GM18907 (cell line): ENCODE measurements at regions not wholly inside any gene's neighbourhood (a gene's known extent, or its start where the extent isn't known, plus 50 kb on each side); places are given as distances from the start of the nearest gene placed in this dataset.
"Not testable (repeated sequence)": the region's sequence is repeated elsewhere in the genome, so short reads cannot be mapped to it uniquely, and the experiment has no call there.

ENCODE experiments used
- ATAC-seq: cut with Tn5 transposase; IDR thresholded peaks from one replicate; pipeline ENCODE4 v1.9.1; 2021; ENCODE audit warnings: mild to moderate bottlenecking, moderate library complexity; ENCODE audit not compliant: unreplicated experiment

DNA sequence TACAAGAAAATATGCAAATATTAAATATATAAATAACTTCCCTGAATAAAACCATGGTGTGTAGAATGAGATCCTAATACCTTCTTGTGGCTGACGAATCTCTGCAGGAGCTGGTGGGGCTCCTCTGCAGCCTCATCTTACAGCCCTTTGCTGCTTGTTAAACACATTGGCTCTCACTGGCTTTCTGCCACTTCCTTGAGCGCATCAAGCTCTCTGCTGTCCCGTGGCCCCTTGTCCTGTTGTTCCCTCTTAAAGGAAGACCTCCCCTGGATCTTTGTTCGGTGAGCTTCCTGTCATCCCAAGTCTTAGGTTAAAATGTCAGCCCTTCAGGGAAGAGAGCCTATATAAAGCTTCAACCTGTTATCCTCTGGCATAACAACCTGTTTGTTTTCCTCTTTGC is 519.6 kb downstream of the DOK5 start:
- ATAC-seq: no peak

DNA sequence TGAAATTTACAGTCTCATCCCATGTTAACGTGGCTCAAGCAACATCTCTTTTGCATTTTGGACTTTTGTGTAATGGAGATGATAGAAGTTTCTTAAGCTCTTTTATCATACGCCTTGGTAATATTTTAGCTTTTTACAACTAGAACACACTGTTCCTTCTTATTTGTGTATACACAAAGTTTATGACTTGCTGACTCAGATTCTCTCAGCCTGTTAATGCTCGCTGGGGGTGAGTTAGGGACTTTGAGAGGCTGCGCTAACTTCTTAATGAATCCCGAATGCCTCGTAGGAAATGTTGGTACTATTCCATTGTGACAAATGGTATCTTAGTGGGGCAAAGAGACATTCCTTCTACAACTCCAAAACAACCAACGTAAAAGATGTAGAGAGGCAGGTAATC is 509.7 kb downstream of the DOK5 start:
- no peak for ATAC-seq

DNA sequence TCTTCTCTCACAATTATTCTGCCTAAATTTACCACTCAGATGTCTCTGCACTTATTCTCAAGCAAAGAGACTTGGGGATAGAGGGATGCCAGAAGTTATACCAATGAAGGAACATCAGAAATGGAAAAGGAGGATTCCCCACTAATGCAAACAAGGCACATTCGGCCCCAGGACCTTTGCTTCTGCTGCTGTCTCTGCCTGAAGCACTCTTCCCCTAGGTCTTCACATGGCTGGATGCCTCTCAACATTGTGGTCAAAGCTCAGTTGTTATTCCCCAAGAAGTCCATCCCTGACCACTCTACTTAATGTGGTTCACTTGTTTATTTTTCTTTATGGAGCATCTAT is 508.7 kb downstream of the DOK5 start:
- no peak for ATAC-seq

DNA sequence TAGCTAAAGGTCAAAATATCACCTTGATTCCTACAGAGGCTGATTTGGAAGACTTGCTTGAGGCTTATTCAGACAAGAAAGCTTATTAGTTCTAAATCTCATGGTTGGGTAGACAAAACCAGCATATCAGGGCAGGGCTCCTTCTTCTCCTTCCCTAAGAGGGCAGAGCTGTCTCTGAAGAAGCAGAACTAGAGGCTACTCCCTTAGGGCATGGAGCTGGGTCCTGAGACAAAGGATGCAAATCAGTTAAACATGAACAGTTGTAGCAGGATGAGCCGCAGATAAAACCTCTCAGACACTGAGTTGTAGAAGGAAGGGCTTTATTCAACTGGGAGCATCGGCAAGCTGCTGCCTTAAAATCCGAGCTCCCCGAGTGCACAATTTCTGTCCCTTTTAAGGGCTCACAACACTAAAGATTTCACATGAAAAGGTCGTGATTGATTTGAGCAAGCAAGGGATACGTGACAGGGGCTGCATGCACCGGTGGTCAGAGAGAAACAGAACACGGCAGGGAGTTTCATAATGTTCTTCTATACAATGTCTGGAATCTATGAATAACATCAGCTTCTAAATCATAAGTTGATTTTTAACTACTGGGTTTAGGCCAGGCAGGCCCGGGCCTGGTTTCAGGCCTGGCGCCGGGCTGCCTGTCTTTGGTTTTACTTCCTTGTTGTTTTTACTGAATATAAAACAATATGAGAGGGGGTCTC is 508.2 kb downstream of the DOK5 start:
- not testable (repeated sequence) for ATAC-seq

DNA sequence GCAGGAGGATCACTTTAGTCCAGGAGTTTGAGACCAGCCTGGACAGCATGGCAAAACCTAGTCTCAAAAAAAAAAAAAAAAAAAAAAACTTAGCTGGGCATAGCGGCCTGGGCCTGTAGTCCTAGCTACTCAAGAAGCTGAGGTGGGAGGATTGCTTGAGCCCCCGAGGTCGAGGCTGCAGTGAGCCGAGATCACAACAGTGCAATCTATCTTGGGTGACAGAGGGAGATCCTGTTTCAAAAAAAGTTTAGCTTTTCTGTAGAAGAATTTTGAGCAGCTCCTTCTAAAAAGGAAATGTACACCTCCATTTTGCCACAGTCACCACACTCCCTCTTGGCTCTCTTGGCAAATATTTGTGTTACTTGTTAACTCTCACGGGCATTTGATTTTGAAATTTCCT is 505.8 kb downstream of the DOK5 start:
- ATAC-seq: no peak

DNA sequence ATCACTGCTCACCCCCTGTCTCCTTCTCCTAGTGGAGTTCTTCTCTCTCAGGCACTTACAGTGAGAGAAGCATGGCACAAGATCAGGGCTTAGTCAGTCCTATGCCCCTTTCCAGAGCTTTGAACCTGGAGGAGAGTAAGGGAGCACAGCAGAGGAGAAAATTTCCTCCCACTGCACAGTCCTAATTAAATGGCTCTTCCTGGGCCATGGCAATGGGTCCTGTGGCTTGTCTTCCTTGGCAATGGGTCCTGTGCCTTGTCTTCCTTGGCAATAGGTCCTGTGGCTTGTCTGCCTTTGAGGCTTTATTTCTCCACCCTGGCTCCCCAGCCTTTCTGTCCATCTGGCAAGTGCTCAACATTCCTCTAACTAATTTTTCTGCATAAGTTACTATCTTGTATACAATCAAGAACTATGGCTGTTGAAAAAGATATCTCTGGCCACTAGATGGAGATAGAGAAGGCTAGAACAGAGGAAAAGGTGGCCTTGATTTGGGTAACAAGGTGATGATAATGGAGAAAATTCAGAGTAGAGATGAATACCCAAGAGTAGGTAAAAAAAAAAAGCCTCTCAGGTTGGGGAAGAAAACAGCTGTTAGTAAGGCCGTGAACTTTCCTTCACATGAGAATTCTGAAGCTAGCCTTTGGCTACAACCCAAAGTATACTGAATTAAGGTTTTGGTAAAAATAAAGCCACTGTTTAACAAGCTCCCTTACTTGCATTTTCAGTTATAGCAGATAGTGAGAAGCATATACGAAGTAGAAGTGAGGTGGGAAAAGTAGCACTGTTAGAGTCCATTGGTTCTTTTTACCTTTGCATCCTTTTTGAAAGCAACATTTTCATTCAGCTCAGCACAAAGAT is 504.9 kb downstream of the DOK5 start:
- no peak for ATAC-seq

DNA sequence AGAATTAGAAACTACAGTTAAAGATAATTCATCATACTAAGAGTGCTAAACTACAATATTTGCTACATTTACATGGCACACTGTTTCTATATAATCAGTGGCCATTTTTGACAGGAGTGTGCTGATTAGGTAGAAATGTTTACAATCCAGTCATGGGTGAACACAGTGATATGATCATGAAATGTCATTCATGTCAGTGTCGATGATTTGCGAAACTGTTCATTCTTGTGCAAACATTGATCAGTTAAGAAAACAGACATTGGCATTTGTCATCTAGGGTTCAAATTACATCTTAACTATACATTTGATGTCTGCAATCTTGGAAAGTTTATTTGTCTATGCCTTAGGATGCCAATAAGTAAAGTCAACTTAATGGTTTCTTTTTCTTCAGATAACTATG is 474.9 kb downstream of the DOK5 start:
- no peak for ATAC-seq

DNA sequence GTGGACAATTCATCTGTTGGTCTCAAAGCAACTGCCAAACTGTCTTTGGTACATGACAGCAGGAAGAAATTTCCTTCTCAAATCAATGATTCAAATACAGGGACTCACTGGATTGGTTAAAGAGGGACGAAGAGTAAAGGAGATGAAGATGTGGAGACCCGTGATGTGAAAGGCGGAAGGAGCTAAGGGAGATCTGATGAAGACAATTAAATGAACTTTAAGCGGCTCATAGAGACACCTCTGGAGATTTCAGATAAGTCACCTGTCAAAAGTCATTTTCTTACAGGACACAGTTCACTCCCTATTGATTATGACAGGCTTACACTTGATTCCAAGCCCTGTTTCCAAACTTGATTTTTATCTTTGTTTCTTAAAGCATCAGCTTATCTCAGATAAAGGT is 466.3 kb downstream of the DOK5 start:
- no peak for ATAC-seq

DNA sequence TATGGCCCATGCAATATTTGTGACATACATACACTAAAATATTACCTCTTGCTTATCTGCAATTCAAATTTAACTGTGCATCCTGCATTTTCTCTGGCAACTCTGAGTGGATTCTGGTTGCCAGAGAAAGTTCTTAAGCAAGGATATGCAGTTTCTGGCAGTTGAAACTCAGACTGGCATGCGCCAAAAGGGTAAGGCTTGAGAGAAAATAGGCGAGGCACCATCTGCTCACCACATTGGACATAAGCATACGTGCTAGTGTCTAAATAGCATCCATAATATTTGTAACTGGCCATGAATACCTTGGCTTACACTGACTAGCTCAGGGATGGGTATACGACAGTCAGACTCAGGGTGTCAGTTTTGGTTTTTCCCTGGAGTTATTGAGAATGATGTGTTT is 465.1 kb downstream of the DOK5 start:
- no peak for ATAC-seq

DNA sequence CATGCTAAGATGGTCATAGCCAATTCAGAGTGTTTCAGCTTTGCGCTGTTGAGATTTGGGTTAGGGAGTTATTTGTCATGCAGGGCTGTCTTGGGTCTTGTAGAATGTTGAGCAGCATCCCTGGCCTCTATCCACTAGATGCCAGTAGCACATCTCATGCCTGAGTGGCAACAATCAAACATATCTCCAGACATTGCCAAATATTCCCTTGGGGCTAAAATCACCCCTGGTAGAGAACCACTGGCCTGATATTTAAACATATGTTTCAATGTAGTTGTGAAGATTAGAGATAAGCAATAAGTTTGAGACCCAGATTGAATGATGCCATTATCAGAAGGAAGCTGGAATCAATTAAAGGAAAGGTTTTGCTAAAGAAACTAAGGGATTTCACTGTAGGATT is 463.3 kb downstream of the DOK5 start:
- ATAC-seq: no peak

DNA sequence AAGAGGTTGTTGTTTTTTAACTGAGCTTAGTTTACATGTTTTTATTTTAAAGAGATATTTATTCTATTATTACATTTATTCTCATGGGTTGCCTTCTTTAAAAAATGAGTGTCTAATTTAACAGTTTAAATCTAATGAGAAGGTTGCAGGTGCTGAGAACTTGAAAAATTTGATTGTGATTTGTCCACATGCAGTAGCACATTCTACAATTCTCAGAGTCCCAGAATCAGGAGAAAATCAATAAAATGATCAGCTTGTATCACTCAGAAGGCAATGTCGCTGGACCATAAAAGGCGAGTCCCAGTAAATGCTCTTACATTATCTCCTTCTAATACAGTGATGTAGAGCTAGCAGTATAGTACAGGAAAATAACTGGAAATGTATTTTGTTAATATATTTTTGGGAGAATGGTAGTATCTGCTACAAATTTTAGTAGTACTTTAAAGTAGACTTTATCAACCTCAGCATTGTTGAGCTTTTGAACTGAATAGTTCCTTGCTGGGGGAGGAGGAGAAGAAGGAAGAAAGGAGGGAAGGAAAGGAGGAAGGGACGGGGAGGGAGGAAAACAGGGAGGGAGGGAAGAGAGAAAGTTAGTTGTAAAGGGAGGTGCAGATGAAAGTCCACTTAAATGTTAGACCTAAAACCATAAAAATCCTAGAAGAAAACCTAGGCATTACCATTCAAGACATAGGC is 458.0 kb downstream of the DOK5 start:
- no peak for ATAC-seq

DNA sequence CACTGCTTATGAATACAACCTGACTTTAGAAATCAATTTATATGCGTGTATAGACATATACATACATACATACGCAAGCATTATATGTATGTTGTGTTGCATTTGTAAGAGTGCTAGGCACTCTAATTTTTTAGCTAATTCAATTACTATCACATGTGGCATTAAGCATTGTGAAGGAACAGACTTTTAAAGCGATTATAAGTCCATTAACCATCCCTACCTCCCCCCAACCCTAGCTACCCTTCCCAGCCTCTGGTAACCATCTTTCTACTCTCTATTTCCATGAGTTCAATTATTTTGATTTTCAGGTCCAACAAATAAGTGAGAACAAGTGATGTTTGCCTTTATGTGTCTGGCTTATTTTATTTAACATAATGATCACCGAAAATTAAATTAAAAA is 453.8 kb downstream of the DOK5 start:
- no peak for ATAC-seq

DNA sequence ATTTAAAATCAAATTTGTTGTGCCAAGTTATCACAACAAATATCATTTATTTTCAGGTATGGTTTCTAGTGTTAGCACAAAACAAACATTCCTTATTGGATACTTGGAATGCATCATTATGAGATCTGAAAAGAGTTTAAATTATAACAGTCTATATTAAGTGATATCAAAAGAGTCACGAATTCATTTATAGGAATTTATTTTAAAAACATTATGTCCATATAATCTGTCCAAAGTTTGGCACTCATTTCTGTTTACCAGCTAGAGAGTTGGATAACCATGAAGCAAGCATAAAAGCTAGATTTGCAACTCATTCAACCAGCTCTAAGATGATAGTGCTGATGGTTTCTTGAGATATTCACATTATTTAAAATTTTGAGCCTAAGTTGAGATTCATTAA is 453.2 kb downstream of the DOK5 start:
- ATAC-seq: no peak

DNA sequence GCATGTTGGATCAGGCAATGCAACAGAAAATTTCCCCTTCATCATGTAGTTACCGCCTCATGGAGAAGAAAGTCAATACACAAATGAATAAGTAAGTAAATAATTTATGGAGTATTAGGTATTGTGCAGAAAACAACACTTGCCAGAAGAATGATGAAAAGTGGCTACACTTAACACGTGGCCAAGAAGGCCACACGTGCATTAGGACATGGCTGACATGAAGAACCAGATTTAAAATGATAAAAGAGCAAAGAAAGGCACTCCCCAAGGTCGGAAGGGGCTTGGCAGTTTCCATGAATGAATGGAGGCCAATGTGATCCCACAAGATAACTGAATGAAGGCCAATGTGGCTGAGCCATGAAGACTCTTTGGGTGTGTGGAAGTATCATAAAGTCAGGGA is 447.2 kb downstream of the DOK5 start:
- no peak for ATAC-seq

DNA sequence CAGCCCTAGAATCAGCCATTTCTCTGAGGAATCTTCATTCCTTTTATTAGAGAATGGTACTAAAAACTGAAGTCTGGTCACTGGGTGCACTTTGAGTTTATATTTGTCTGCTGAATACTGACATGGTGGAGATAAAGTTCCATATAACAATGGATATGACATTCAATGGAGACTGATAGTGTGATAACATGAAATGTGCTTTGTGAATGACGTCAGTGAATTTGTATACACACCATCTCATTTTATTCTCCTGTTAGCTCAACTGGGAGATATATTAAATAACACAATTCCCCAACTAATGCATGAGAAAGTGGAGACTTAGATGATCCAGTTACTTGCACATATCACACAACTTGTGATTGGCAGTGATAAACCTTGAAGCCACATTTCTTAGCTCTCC is 446.7 kb downstream of the DOK5 start:
- ATAC-seq: no peak

DNA sequence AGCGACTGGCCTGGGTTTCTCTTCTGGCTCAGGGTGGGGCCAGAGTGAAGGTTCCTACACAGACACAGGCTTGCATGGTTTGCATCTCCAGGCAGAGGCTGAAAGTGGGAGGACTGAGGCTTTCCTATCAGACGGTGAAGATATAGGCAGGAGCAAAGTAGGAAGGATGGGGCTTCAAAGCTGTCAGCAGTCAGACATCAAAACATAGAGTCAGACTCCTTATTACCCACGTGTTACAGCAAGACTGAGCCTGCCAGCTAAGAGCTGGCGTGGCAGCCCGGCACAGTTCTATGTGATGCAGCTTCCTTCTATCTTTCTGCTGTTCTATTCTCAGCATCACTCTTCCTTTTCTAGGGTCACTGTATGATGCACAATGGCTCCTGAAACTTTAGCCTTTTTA is 445.1 kb downstream of the DOK5 start:
- ATAC-seq: no peak

DNA sequence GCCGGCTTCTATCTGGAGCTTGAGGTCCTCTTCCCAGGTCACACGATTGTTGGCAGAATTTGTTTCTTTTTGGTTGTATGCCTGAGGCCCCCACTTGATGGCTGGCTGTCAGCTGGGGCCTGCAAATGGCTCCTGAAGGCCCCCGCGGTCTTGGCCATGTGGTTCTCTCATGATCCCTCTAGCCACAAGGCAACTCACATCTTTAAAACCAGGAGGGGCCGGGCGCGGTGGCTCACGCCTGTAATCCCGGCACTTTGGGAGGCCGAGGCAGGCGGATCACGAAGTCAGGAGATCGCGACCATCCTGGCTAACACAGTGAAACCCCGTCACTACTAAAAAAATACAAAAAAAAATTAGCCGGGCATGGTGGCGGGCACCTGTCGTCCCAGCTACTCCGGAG is 443.6 kb downstream of the DOK5 start:
- not testable (repeated sequence) for ATAC-seq

DNA sequence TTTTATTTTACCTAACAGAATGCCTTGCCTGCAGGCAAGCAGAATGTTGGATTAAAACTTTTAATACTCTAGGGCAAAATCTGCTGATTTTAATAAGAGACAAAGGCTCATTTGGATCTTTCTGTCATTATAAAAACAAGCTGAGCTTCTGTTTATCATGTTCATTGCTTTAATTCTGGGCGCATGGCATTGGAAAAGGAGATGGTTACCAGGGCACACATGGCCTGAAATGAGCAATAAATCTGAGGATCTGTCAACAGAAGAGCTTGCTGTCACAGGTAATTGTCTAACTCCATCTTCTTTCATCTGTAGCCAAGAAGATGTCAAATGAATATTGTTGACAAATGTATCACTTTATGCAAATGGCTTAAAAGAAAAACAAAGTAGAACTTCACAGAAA is 439.6 kb downstream of the DOK5 start:
- ATAC-seq: no peak

DNA sequence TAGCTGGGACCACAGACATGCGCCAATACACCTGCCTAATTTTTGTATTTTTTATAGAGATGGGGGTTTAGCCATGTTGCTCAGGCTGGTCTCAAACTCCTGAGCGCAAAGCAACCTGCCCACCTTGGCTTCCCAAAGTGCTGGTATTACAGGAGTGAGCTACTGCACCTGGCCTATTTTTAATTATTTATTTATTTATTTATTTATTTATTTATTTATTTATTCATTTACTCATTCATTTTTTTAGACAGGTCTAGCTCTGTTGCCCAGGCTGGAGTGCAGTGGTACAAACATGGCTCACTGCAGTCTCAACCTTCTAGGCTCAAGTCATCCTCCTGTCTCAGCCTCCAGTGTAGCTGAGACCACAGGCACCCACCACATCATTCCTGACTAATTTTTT is 434.3 kb downstream of the DOK5 start:
- ATAC-seq: no peak

DNA sequence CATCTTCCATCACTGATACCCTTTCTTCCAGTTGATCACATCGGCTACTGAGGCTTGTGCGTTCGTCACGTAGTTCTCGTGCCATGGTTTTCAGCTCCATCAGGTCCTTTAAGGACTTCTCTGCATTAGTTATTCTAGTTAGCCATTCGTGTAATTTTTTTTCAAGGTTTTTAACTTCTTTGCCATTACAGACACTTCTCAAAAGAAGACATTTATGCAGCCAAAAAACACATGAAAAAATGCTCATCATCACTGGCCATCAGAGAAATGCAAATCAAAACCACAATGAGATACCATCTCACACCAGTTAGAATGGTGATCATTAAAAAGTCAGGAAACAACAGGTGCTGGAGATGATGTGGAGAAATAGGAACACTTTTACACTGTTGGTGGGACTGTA is 430.7 kb downstream of the DOK5 start:
- not testable (repeated sequence) for ATAC-seq

DNA sequence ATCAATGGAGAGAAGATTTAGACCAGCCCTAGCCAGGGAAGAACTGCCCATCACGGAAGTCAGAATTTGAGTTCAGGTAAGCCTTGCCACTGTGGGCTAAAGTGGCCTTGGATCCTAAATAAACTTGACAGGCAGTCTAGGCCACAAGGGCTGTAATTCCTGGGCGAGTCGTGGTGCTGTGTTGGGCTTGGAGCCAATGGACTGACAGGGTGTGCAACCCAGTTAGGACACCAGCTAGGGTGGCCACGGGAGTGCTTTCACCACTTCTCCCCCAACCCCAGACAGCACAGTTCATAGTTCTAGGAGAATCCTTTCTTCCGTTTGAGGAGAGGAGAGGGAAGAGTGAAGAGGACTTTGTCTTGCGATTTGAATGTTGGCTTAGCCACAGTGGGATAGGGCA is 422.4 kb downstream of the DOK5 start:
- ATAC-seq: no peak

DNA sequence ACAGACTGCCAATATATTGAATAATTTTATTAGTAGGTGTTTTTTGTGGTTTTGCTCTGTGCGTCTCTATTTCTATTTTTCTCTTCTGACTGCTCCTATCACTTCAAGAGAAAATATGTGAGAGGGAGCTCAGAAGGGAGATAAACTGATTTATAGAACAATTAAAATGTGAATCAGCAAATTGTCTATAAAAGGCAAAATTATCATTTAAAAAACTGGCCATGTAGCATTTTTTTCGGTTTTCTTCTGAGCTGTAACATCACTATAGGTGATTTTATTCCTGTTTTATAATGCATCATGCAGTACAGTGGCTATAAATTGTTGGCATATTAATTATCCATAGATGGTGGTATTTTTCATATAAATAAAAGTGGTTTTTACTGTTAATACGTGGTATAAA is 416.5 kb downstream of the DOK5 start:
- no peak for ATAC-seq
